Mesenchymal stem cell (in vitro differentiated cells and primary cell): ENCODE measurements at regions not wholly inside any gene's neighbourhood (a gene's known extent, or its start where the extent isn't known, plus 50 kb on each side); places are given as distances from the start of the nearest gene placed in this dataset.
"Not testable (repeated sequence)": the region's sequence is repeated elsewhere in the genome, so short reads cannot be mapped to it uniquely, and the experiment has no call there.

Experiments
- DNase-seq: peaks from one replicate; pipeline ENCODE4 v3.0.0-alpha.2; 2013
- H2AFZ ChIP-seq: one replicate; pipeline ENCODE4 v1.6.1; 2013; ENCODE audit warnings: low read depth, mild to moderate bottlenecking, control low read depth, inconsistent platforms, low read length, moderate library complexity
- H2AK5ac ChIP-seq: 2 replicates; pipeline ENCODE4 v1.6.1; 2013; ENCODE audit warnings: low read length, moderate library complexity, mild to moderate bottlenecking, inconsistent platforms; ENCODE audit not compliant: severe bottlenecking
- H2BK120ac ChIP-seq: one replicate; pipeline ENCODE4 v1.6.1; 2013; ENCODE audit warnings: low read depth, mild to moderate bottlenecking, inconsistent platforms, low read length, moderate library complexity
- H2BK12ac ChIP-seq, 2 experiments: one replicate each; pipeline ENCODE4 v1.6.1; 2013; ENCODE audit warnings: inconsistent platforms in 2 of 2, low read length in 2 of 2, mild to moderate bottlenecking in 2 of 2, moderate library complexity in 2 of 2, control low read depth in 1 of 2
- H2BK15ac ChIP-seq: one replicate; pipeline ENCODE4 v1.6.1; 2013; ENCODE audit warnings: mild to moderate bottlenecking, low read depth, inconsistent platforms; ENCODE audit not compliant: poor library complexity, severe bottlenecking
- H2BK5ac ChIP-seq: 2 replicates; pipeline ENCODE4 v1.6.1; 2013; ENCODE audit warnings: low read depth, mild to moderate bottlenecking, low read length, control low read depth, inconsistent platforms; ENCODE audit not compliant: poor library complexity, severe bottlenecking
- H3K14ac ChIP-seq, 2 experiments: one replicate each; pipeline ENCODE4 v1.6.1; 2013; ENCODE audit warnings: inconsistent platforms in 2 of 2, low read length in 2 of 2, control low read depth in 1 of 2, mild to moderate bottlenecking in 1 of 2, moderate library complexity in 1 of 2
- H3K18ac ChIP-seq, 2 experiments: one replicate each; pipeline ENCODE4 v1.6.1; 2013; ENCODE audit warnings: inconsistent platforms in 2 of 2, low read length in 2 of 2, control low read depth in 1 of 2, low read depth in 1 of 2, mild to moderate bottlenecking in 1 of 2
- H3K23ac ChIP-seq, 2 experiments: one replicate each; pipeline ENCODE4 v1.6.1; 2013; ENCODE audit warnings: inconsistent platforms in 2 of 2, low read length in 2 of 2, mild to moderate bottlenecking in 2 of 2, moderate library complexity in 2 of 2, control low read depth in 1 of 2
- H3K27ac ChIP-seq: 2 replicates; pipeline ENCODE4 v1.5.1; 2013; ENCODE audit warnings: mild to moderate bottlenecking, moderate library complexity, low read length, control low read depth, inconsistent platforms; ENCODE audit not compliant: poor library complexity, severe bottlenecking
- H3K27me3 ChIP-seq, 2 experiments: 2 replicates each; pipeline versions ENCODE4 v1.6.1 to v1.7.0; 2013; ENCODE audit warnings: low read length in 2 of 2, mild to moderate bottlenecking in 2 of 2, moderate library complexity in 2 of 2, control low read depth in 1 of 2, inconsistent platforms in 1 of 2; ENCODE audit not compliant: control insufficient read depth in 1 of 2, insufficient read depth in 1 of 2
- H3K36me3 ChIP-seq, 2 experiments: 2 replicates each; pipeline versions ENCODE4 v1.6.1 to v1.7.0; 2013; ENCODE audit warnings: low read length in 2 of 2, control low read depth in 1 of 2, inconsistent platforms in 1 of 2, low read depth in 1 of 2, mild to moderate bottlenecking in 1 of 2; ENCODE audit not compliant: insufficient read depth in 2 of 2, control insufficient read depth in 1 of 2
- H3K4ac ChIP-seq, 2 experiments: one replicate each; pipeline ENCODE4 v1.6.1; 2013; ENCODE audit warnings: inconsistent platforms in 2 of 2, low read length in 2 of 2, mild to moderate bottlenecking in 2 of 2, moderate library complexity in 2 of 2, control low read depth in 1 of 2, low read depth in 1 of 2
- H3K4me1 ChIP-seq: 2 replicates; pipeline ENCODE4 v1.6.1; 2013; ENCODE audit warnings: low read depth, low read length, control low read depth; ENCODE audit not compliant: control insufficient read depth, insufficient read depth
- H3K4me2 ChIP-seq: 2 replicates; pipeline ENCODE4 v1.6.1; 2013; ENCODE audit warnings: low read length, mild to moderate bottlenecking, inconsistent platforms; ENCODE audit not compliant: poor library complexity, severe bottlenecking
- H3K4me3 ChIP-seq, 2 experiments: 2 replicates each; pipeline versions ENCODE4 v1.5.1 to v1.7.0; 2013; ENCODE audit warnings: low read length in 2 of 2, mild to moderate bottlenecking in 2 of 2, control low read depth in 1 of 2, low read depth in 1 of 2; ENCODE audit not compliant: insufficient read depth in 1 of 2
- H3K79me1 ChIP-seq: replicated peaks from 2 replicates; pipeline ENCODE4 v1.6.1; 2013; ENCODE audit warnings: mild to moderate bottlenecking, control low read depth, low read length, inconsistent platforms; ENCODE audit not compliant: poor library complexity, severe bottlenecking
- H3K9ac ChIP-seq: 2 replicates; pipeline ENCODE4 v1.7.0; 2013; ENCODE audit warnings: mild to moderate bottlenecking, low read length, moderate library complexity
- H3K9me3 ChIP-seq: 2 replicates; pipeline ENCODE4 v1.7.0; 2013; ENCODE audit warnings: mild to moderate bottlenecking, low read length; ENCODE audit not compliant: control insufficient read depth
- H4K8ac ChIP-seq: one replicate; pipeline ENCODE4 v1.6.1; 2013; ENCODE audit warnings: inconsistent platforms, mild to moderate bottlenecking, low read length, moderate library complexity
- H4K91ac ChIP-seq: one replicate; pipeline ENCODE4 v1.6.1; 2013; ENCODE audit warnings: mild to moderate bottlenecking, low read length, inconsistent platforms
- WGBS: methylation state at CpG from one replicate; pipeline ENCODE4 v1.1.7; 2013; ENCODE audit warnings: mixed read lengths; 5-methylcytosine and 5-hydroxymethylcytosine counted together

DNA sequence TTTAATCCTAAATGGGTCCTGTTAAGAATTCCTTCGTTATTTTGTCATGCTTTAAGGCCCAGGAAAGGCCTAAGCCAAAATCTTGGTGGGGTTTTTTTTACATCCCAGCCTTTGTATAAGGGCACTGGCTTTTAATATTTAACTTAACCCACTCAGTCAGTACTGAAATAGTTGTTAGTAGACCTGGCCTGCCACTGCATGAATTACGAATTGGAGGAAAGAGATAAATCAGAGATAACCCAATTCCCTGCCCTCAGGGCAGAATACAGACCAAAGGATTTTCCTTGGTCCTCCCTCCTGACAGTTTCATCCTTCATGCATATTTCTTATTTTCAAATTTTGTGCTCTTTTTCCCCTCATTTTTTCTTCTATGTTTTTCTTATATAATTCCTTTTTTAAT is 193.0 kb downstream of the FASLG start:
- no peaks in the 10 kb centered on the region for H3K79me1 ChIP-seq
- no peak overlapping the region for H3K4me3 ChIP-seq
- no peak for DNase-seq
- H2BK120ac ChIP-seq: no peak overlapping the region
- no peak overlapping the region for H2BK5ac ChIP-seq
- no peak overlapping the region for H4K91ac ChIP-seq
- no peak overlapping the region for H3K18ac ChIP-seq
- H3K14ac ChIP-seq: no peak overlapping the region
- no peaks in the 10 kb centered on the region for H3K36me3 ChIP-seq
- H3K9me3 ChIP-seq: no peaks in the 10 kb centered on the region
- H2BK12ac ChIP-seq: no peak overlapping the region
- no peak overlapping the region for H2BK15ac ChIP-seq
- H3K4me2 ChIP-seq: no peak overlapping the region
- H3K4ac ChIP-seq: no peak overlapping the region
- whole genome bisulfite sequencing: 88% methylated on average over 2 of the region's 2 CpGs
- no peak overlapping the region for H3K9ac ChIP-seq
- peak overlapping the region; percentile 53 for H3K27ac ChIP-seq
- no peak overlapping the region for H2AFZ ChIP-seq
- no peak overlapping the region for H3K23ac ChIP-seq
- no peak overlapping the region for H2AK5ac ChIP-seq
- no peak overlapping the region for H4K8ac ChIP-seq
- peaks cover 3% of the 10 kb centered on the region for H3K4me1 ChIP-seq
- H3K27me3 ChIP-seq: peaks cover 0 to 3% of the 10 kb centered on the region in 2 experiments

- WGBS: 83% methylated on average over 7 of the region's 9 CpGs
- H3K4ac ChIP-seq: peak overlapping the region in 1 of 2 experiments; percentile 4
- not testable (repeated sequence) for H4K91ac ChIP-seq, H3K23ac ChIP-seq, H2AK5ac ChIP-seq, H3K27me3 ChIP-seq, DNase-seq, H3K4me3 ChIP-seq, H3K4me2 ChIP-seq, H3K27ac ChIP-seq, H3K9me3 ChIP-seq, H3K9ac ChIP-seq, H3K79me1 ChIP-seq, H3K14ac ChIP-seq, H2BK5ac ChIP-seq, H2AFZ ChIP-seq, H3K36me3 ChIP-seq, H3K4me1 ChIP-seq
- peak overlapping the region; percentile 61 for H4K8ac ChIP-seq
- H2BK120ac ChIP-seq: peak overlapping the region; percentile 3
- peak overlapping the region in 1 of 2 experiments; percentile 37 for H2BK12ac ChIP-seq
- peak overlapping the region; percentile 80 for H2BK15ac ChIP-seq
- peak overlapping the region in 1 of 2 experiments; percentile 11 for H3K18ac ChIP-seq
Measured at GRCh38 chr1:172855983-172856382, 194.8 kb downstream of the TNFSF18 start.

DNA sequence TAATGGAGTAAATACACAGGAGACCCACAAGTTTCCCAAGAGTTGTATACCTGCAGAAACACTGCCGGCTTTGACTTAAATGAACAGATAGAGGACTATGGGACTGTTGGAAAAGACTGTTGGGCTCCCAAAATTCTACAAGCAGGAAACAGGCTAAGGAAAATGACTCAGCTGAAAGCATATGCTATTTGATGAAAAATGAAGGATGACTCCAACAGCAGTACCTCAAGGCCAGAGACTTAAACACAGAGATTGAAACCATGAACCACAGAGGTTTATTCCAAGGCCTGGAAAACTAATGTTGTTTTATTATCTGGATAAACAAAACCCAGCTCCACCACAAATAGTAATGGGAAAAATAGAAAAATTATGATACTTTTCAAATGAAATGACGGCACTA is 187.7 kb downstream of the TNFSF18 start:
- 100% methylated on average over 1 of the region's 2 CpGs for WGBS
- Histone ChIP-seq H3K4me2 (no peak overlapping the region), H2BK15ac (no peak overlapping the region), H2BK12ac (no peak overlapping the region), H2BK5ac (no peak overlapping the region), H2BK120ac (no peak overlapping the region), H3K4me3 (no peak overlapping the region), H3K14ac (no peak overlapping the region), H2AFZ (no peak overlapping the region), H3K4ac (no peak overlapping the region), H4K8ac (no peak overlapping the region), H4K91ac (no peak overlapping the region), H3K9ac (no peak overlapping the region), H3K18ac (no peak overlapping the region), H3K4me1 (no peaks in the 10 kb centered on the region), H3K23ac (no peak overlapping the region), H3K36me3 (no peaks in the 10 kb centered on the region), H3K27me3 (no peaks in the 10 kb centered on the region), H3K27ac (no peak overlapping the region), H2AK5ac (no peak overlapping the region), H3K9me3 (no peaks in the 10 kb centered on the region), H3K79me1 (no peaks in the 10 kb centered on the region)
- DNase-seq: no peak

GRCh38 chr1:172867216-172867818 is 183.4 kb downstream of the TNFSF18 start:
- H2BK12ac ChIP-seq: no peak overlapping the region
- WGBS: no CpG with 5 or more reads among the region's 2 CpGs
- no peak overlapping the region for H4K91ac ChIP-seq
- H3K27me3 ChIP-seq: no peaks in the 10 kb centered on the region
- no peak overlapping the region for H3K9ac ChIP-seq
- no peaks in the 10 kb centered on the region for H3K9me3 ChIP-seq
- H4K8ac ChIP-seq: no peak overlapping the region
- no peak overlapping the region for H3K4ac ChIP-seq
- no peaks in the 10 kb centered on the region for H3K36me3 ChIP-seq
- no peak overlapping the region for H3K14ac ChIP-seq
- H3K4me1 ChIP-seq: no peaks in the 10 kb centered on the region
- H3K18ac ChIP-seq: no peak overlapping the region
- H2BK120ac ChIP-seq: no peak overlapping the region
- H2AFZ ChIP-seq: no peak overlapping the region
- no peak overlapping the region for H2BK15ac ChIP-seq
- no peak overlapping the region for H3K27ac ChIP-seq
- no peak overlapping the region for H3K4me3 ChIP-seq
- no peak overlapping the region for H2AK5ac ChIP-seq
- H3K79me1 ChIP-seq: no peaks in the 10 kb centered on the region
- H3K23ac ChIP-seq: no peak overlapping the region
- no peak for DNase-seq
- no peak overlapping the region for H3K4me2 ChIP-seq
- no peak overlapping the region for H2BK5ac ChIP-seq
